ENCODE measurements at regions not wholly inside any gene's neighbourhood (a gene's known extent, or its start where the extent isn't known, plus 50 kb on each side); places are given as distances from the start of the nearest gene placed in this dataset.

DNA sequence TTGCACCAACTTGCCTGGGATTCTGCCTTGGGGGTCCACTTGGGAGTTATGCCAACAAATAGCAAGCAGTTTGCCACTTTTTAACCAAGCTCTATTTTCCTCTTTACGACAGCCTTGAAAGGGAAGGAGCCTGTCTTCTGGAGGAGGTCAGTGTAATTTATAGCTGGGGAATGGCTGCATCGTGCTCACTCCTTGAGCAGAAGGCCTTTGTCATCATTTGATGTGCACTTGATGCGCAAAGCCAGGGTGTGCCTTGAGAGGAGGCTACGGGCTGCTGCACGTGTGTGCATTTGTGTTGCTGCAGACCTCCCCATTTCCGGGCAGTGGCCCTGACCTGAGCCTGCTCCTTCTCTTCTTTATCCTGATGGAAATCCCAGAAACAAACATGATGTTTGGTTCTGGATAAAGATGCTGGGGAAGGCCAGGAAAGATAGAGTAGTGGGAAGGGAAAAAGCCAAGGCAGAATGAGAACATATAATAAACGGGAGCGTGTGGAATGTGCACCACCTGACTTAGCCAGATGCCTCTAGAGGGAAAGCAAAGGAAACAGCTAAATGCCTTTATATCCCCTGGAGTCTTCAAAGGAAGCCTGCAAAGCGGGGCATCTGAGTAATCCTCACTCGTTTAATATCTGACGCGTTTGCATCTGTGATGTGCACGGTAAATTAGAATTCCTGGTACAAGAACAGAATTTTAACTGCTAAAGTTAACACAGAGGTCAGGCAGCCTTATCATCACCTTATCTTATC is 68.3 kb upstream of the ZNF521 start:
- TF ChIP-seq, protein P1, sequence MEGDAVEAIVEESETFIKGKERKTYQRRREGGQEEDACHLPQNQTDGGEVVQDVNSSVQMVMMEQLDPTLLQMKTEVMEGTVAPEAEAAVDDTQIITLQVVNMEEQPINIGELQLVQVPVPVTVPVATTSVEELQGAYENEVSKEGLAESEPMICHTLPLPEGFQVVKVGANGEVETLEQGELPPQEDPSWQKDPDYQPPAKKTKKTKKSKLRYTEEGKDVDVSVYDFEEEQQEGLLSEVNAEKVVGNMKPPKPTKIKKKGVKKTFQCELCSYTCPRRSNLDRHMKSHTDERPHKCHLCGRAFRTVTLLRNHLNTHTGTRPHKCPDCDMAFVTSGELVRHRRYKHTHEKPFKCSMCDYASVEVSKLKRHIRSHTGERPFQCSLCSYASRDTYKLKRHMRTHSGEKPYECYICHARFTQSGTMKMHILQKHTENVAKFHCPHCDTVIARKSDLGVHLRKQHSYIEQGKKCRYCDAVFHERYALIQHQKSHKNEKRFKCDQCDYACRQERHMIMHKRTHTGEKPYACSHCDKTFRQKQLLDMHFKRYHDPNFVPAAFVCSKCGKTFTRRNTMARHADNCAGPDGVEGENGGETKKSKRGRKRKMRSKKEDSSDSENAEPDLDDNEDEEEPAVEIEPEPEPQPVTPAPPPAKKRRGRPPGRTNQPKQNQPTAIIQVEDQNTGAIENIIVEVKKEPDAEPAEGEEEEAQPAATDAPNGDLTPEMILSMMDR (IDR thresholded peaks at IDR 0.05; ENCODE audit: borderline replicate concordance, extremely low read depth, low read length, poor library complexity, severe bottlenecking): no peak
- no peak for TF ChIP-seq EZH2 (IDR thresholded peaks at IDR 0.05; ENCODE audit: borderline replicate concordance, low read depth, low read length, severe bottlenecking)
